ENCODE measurements at regions not wholly inside any gene's neighbourhood (a gene's known extent, or its start where the extent isn't known, plus 50 kb on each side); places are given as distances from the start of the nearest gene placed in this dataset.
"Not testable (repeated sequence)": the region's sequence is repeated elsewhere in the genome, so short reads cannot be mapped to it uniquely, and the experiment has no call there.

DNA sequence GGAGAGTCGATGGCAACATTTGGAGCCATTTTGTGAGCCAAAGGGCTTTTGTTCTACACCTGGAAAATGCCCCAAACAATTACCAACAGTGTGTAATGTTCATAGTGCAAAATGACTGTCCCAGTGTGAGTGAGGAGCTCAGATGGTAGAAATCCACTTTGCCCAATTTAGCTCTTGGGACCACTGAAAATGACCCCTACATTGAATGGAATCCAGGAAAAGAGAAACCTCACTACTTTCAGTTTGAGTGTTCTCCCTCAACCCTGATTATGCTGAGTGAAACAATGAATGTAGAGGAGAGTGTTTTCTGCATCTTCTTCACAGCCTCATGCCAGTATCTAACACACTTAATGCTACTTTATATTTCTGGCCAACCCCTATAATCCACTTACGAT lies 84.9 kb upstream of the NRN1 start:
- TF ChIP-seq POLR2A (IDR thresholded peaks at IDR 0.05; ENCODE audit: low read depth, low read length) = no peak
- FAIRE-seq (no peak), DNase-seq (ENCODE audit: insufficient read length, low spot score) (no peak)

DNA sequence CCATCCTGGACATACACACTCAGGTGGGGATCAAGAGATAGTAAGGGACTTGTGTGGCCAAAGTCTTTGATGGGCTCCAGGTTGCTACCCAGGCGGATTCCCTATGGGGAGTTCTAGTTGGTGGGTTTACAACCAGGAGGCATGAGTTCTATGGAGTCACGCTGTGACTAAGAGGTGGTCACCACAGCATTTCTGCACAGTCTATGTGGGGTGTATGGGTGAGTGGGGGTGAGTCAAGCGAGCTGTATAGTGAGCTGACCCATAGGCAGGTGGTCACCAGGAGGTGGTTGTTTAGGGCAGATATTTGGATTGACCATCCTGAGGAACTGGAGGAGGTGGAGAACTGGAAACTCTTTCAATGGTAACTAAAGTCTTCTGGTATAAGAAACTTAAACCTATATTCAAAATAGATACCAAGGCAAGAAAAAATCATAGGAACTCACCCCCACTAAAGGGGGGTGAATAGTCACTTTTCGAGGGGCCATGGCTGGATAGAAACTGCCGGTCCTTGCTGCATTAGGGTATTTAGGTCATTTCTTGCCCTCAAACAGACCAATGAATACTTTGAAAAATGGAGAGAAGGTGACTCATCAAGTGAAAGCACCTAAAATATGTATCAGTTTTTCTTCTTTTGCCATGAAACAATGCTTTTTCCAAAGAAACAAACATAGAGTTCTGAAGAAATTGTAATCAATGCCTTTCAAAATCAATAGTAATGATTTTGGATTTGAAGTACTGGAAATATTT lies 84.3 kb upstream of the NRN1 start:
- DNase-seq (ENCODE audit: insufficient read length, low spot score) = no peak
- no peak for TF ChIP-seq POLR2A (IDR thresholded peaks at IDR 0.05; ENCODE audit: low read depth, low read length)
- FAIRE-seq = no peak

DNA sequence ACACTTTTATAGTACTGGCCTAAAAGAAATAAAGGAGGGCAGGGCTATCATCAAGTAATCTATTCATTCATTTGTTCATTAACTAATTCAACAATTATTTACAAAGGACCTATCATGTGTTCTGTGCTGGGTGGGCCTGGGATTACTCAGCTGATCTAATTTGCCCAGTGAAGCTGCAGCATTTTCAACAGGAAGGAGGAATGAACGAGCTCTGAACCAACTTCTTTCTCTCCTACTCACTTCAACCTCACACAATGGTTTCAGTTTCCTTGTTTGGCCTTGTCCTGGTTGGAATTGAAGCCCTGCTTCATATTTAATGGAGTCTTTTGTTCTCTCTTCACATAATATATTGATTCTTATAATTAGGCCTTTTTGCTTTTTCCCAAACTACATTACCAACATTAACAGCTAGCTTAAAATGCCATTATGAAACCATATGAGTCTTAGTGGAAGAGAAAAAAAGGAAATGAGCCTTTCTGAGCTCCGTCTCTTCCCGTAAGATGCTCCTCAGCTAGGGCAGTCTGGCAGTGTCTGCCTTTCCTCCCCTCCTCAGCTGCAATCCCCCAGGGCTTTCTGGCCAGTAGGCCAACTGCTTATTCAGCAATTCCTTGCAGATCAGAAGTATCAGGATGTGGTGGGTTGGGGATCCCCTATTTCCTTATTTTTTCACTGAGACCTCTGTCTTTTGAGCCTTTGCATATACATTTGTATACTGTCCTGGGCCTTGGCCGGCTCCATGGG lies 79.4 kb upstream of the NRN1 start:
- DNase-seq (ENCODE audit: insufficient read length, low spot score) = no peak
- FAIRE-seq = no peak
- TF ChIP-seq POLR2A (IDR thresholded peaks at IDR 0.05; ENCODE audit: low read depth, low read length) = no peak

DNA sequence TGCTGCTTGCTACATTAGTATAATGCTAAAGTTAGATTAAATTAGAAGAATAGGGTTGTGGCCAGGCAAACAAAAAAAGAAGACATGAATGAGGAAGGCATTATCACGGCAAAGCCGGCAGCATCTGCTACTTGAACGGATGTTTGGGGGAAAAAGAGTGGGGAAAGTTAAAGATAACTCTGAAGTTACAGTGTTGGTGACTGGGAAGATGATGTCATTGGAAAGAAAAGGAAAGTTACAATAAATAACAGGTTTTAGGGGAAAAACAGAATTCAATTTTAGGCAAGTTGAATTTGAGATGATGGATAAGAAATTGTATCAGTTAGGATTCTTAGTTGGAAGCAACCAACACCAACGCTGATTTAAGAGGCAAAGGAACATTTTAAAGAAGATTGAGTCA lies 74.2 kb upstream of the NRN1 start:
- no peak for TF ChIP-seq POLR2A (IDR thresholded peaks at IDR 0.05; ENCODE audit: low read depth, low read length)
- DNase-seq (ENCODE audit: insufficient read length, low spot score) (no peak), FAIRE-seq (no peak)

DNA sequence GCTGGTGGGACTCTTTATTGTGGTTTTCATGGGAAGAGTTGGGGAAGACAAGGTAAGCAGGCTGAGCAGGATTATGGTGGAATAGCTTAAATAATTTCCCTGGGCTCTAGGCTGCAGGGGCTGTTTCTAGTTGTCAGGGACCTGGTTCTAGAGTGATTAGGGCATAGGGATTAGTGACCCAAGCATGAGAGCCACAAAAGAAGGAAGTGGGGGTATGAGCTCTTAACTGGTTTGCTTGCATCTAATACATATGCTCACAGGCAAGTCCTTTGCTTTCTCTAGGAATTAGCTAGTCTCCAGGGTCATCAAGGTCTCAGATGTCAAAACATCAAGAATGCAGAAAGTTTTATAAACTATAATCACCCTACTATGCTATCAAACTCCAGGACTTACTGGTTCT lies 67.5 kb upstream of the NRN1 start:
- FAIRE-seq (no peak), DNase-seq (ENCODE audit: insufficient read length, low spot score) (no peak)
- no peak for TF ChIP-seq POLR2A (IDR thresholded peaks at IDR 0.05; ENCODE audit: low read depth, low read length)

DNA sequence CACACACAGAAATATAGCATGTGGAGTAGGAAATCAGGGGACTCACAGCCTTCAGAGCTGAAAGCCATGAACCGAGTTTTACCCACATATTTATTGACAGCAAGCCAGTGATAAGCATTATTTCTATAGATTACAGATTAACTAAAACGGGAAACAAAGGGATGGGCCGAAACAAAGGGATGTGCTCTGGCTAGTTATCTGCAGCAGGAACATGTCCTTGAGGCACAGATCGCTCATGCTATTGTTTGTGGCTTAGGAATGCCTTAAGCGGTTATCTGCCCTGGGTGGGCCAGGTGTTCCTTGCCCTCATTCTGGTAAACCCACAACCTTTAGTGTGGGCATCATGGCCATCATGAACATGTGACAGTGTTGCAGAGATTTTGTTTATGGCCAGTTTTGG lies 61.4 kb upstream of the NRN1 start:
- not testable (repeated sequence) for FAIRE-seq; DNase-seq (ENCODE audit: insufficient read length, low spot score)

DNA sequence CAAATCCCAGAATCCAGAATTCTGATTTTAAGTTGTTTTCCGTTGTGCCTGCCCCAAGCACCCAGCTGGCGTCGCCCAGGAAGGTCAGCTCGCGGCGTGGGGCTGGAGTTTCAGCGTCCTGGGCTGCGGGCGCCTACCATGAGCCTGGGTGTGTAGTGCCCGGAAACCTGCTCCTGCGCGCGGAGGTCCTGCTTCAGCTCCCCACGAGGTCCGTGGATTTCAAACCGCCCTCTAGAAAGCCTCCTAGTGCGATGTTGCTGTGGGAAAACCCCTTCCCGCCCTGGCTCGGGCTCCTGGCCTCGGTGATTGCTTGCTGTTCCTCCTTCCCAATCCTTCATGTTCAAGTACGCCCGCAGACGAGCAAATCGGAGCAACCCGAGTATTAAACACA lies 51.3 kb upstream of the NRN1 start:
- no peak for DNase-seq (ENCODE audit: insufficient read length, low spot score)
- FAIRE-seq = no peak
- TF ChIP-seq POLR2A (IDR thresholded peaks at IDR 0.05; ENCODE audit: low read depth, low read length) = no peak

DNA sequence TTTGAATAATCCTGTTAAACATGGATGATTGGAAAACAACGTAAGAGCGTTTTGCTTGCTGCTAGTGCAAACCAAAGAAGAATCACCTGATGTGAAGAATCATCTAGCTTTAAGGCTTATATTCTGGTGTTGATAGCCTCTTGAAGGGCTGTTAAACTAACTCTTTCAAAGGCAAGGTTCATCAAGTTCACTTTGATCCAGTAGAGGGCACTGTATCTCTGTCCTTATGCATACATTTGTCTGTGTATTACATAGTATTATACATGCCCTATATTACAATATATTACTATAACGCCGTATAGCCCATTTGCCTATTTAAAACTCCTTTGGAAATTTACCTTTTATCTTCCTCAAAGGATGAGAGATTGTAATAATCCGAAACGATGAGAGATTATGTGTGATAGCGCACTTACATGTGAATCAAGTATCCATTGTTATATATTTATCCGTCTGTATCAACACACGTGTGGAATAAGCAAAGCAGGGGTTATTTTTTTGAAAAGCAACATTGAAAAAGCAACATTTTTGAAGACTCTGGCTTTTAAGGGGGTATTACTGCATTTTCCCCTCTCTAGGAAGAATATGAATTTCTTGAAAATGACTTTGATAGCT lies 50.8 kb upstream of the NRN1 start:
- DNase-seq (ENCODE audit: insufficient read length, low spot score) (no peak), FAIRE-seq (peak; percentile 75)
- TF ChIP-seq POLR2A (IDR thresholded peaks at IDR 0.05; ENCODE audit: low read depth, low read length) = no peak

Data from H54 (cell line).